ENCODE measurements at regions not wholly inside any gene's neighbourhood (a gene's known extent, or its start where the extent isn't known, plus 50 kb on each side); places are given as distances from the start of the nearest gene placed in this dataset.

- no peak for FAIRE-seq
- Histone ChIP-seq H2AFZ (ENCODE audit: control insufficient read depth, low read length) (no peak overlapping the region), H3K4me3 (ENCODE audit: control insufficient read depth in 2 of 3, extremely low read depth in 1 of 3, insufficient read depth in 2 of 3, low read depth in 1 of 3, low read length in 3 of 3) (no peak overlapping the region), H3K36me3 (ENCODE audit: control insufficient read depth in 2 of 2, extremely low read depth in 1 of 2, insufficient read depth in 2 of 2, low read length in 2 of 2) (no peaks in the 10 kb centered on the region), H3K4me2 (ENCODE audit: control insufficient read depth, extremely low read depth, insufficient read depth, low read depth, low read length) (no peak overlapping the region), H3K27me3 (ENCODE audit: control insufficient read depth, extremely low read depth, insufficient read depth, low read length) (no peaks in the 10 kb centered on the region), H3K9me3 (ENCODE audit: control insufficient read depth, low read depth, low read length) (no peaks in the 10 kb centered on the region), H3K79me2 (ENCODE audit: control insufficient read depth, insufficient read depth, low read length) (no peaks in the 10 kb centered on the region), H4K20me1 (ENCODE audit: control insufficient read depth, extremely low read depth, insufficient read depth, low read length) (no peaks in the 10 kb centered on the region), H3K9me1 (ENCODE audit: control insufficient read depth, extremely low read depth, insufficient read depth, low read length) (no peaks in the 10 kb centered on the region), H3K27ac (ENCODE audit: control insufficient read depth, insufficient read depth, low read length) (no peak overlapping the region), H3K9ac (ENCODE audit: control insufficient read depth, extremely low read depth, insufficient read depth, low read length) (no peak overlapping the region), H3K4me1 (ENCODE audit: control insufficient read depth, extremely low read depth, insufficient read depth, low read length) (no peaks in the 10 kb centered on the region)
- dilution Hi-C loops (cut with MboI; ENCODE audit: extremely low pct_ligation_motif_present, low sequenced_read_pairs): no loop called here
- TF ChIP-seq, protein P1, sequence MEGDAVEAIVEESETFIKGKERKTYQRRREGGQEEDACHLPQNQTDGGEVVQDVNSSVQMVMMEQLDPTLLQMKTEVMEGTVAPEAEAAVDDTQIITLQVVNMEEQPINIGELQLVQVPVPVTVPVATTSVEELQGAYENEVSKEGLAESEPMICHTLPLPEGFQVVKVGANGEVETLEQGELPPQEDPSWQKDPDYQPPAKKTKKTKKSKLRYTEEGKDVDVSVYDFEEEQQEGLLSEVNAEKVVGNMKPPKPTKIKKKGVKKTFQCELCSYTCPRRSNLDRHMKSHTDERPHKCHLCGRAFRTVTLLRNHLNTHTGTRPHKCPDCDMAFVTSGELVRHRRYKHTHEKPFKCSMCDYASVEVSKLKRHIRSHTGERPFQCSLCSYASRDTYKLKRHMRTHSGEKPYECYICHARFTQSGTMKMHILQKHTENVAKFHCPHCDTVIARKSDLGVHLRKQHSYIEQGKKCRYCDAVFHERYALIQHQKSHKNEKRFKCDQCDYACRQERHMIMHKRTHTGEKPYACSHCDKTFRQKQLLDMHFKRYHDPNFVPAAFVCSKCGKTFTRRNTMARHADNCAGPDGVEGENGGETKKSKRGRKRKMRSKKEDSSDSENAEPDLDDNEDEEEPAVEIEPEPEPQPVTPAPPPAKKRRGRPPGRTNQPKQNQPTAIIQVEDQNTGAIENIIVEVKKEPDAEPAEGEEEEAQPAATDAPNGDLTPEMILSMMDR (optimal IDR thresholded peaks at IDR 0.05 in 1 of 3, IDR thresholded peaks at IDR 0.05 in 1 of 3, conservative IDR thresholded peaks at IDR 0.05 in 1 of 3; ENCODE audit: extremely low read depth in 1 of 3, insufficient read depth in 2 of 3, low read length in 3 of 3): no peak
- TF ChIP-seq EZH2 (IDR thresholded peaks at IDR 0.05; ENCODE audit: low read length): no peak
- DNase-seq (ENCODE audit: low read depth, low spot score): no peak
These were observed 415.3 kb downstream of the KIF2B start for GRCh38 chr17:54237911-54238515.

- Histone ChIP-seq H3K4me2 (ENCODE audit: control insufficient read depth, extremely low read depth, insufficient read depth, low read depth, low read length) (no peak overlapping the region), H3K4me1 (ENCODE audit: control insufficient read depth, extremely low read depth, insufficient read depth, low read length) (no peaks in the 10 kb centered on the region), H4K20me1 (ENCODE audit: control insufficient read depth, extremely low read depth, insufficient read depth, low read length) (no peaks in the 10 kb centered on the region), H3K9me3 (ENCODE audit: control insufficient read depth, low read depth, low read length) (no peaks in the 10 kb centered on the region), H3K9ac (ENCODE audit: control insufficient read depth, extremely low read depth, insufficient read depth, low read length) (no peak overlapping the region), H3K79me2 (ENCODE audit: control insufficient read depth, insufficient read depth, low read length) (no peaks in the 10 kb centered on the region), H3K36me3 (ENCODE audit: control insufficient read depth in 2 of 2, extremely low read depth in 1 of 2, insufficient read depth in 2 of 2, low read length in 2 of 2) (no peaks in the 10 kb centered on the region), H3K4me3 (ENCODE audit: control insufficient read depth in 2 of 3, extremely low read depth in 1 of 3, insufficient read depth in 2 of 3, low read depth in 1 of 3, low read length in 3 of 3) (no peak overlapping the region), H2AFZ (ENCODE audit: control insufficient read depth, low read length) (no peak overlapping the region), H3K27ac (ENCODE audit: control insufficient read depth, insufficient read depth, low read length) (no peak overlapping the region), H3K27me3 (ENCODE audit: control insufficient read depth, extremely low read depth, insufficient read depth, low read length) (no peaks in the 10 kb centered on the region), H3K9me1 (ENCODE audit: control insufficient read depth, extremely low read depth, insufficient read depth, low read length) (no peaks in the 10 kb centered on the region)
- FAIRE-seq (no peak), DNase-seq (ENCODE audit: low read depth, low spot score) (no peak)
- TF ChIP-seq, protein P1 (optimal IDR thresholded peaks at IDR 0.05 in 1 of 3, IDR thresholded peaks at IDR 0.05 in 1 of 3, conservative IDR thresholded peaks at IDR 0.05 in 1 of 3; ENCODE audit: extremely low read depth in 1 of 3, insufficient read depth in 2 of 3, low read length in 3 of 3): no peak
- TF ChIP-seq EZH2 (IDR thresholded peaks at IDR 0.05; ENCODE audit: low read length): no peak
- dilution Hi-C loops (cut with MboI; ENCODE audit: extremely low pct_ligation_motif_present, low sequenced_read_pairs): no loop called here
These were observed 416.6 kb downstream of the KIF2B start for GRCh38 chr17:54239291-54239690.
